ENCODE measurements at regions not wholly inside any gene's neighbourhood (a gene's known extent, or its start where the extent isn't known, plus 50 kb on each side); places are given as distances from the start of the nearest gene placed in this dataset.

DNA sequence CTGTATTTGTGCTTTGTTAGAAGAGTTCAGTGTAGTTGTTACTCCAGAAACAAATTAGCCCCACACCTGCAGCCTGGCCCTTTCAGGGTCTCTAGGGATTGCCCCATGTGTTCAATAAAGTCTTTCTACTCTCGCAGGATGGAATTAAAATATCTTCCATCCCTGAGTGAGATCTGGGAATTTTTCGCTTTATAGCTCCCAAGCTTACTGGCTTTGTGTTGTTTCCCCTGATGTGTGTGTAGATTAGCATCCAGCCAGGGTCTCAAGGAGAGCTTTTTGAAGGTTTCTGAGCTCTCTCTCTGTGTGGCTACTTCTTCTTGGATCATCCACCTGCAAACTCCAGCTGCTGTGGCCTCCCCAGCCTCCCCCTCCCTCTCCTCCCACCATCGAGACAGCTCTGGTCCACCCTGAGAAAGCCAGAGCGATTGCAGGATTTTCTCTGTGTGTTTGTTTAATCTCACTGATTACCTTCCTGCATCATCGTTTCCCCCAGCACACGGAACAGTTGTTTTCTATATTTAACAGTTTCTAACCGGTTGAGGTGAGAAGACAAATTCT, 553.5 kb downstream of the TBC1D22A start:
- ATAC-seq (ENCODE audit: low read depth) (no peak), DNase-seq (ENCODE audit: low spot score) (no peak)
- Histone ChIP-seq H3K27ac (ENCODE audit: poor library complexity, severe bottlenecking) (no peak overlapping the region), H3K9me3 (ENCODE audit: severe bottlenecking) (peaks cover 4% of the 10 kb centered on the region), H3K4me3 (ENCODE audit: severe bottlenecking) (no peak overlapping the region), H3K4me1 (ENCODE audit: insufficient read depth, poor library complexity, severe bottlenecking) (peaks cover 1% of the 10 kb centered on the region), H3K27me3 (ENCODE audit: insufficient read depth, poor library complexity, severe bottlenecking) (no peaks in the 10 kb centered on the region), H3K36me3 (ENCODE audit: low read depth) (no peaks in the 10 kb centered on the region)
- TF ChIP-seq, protein P1, sequence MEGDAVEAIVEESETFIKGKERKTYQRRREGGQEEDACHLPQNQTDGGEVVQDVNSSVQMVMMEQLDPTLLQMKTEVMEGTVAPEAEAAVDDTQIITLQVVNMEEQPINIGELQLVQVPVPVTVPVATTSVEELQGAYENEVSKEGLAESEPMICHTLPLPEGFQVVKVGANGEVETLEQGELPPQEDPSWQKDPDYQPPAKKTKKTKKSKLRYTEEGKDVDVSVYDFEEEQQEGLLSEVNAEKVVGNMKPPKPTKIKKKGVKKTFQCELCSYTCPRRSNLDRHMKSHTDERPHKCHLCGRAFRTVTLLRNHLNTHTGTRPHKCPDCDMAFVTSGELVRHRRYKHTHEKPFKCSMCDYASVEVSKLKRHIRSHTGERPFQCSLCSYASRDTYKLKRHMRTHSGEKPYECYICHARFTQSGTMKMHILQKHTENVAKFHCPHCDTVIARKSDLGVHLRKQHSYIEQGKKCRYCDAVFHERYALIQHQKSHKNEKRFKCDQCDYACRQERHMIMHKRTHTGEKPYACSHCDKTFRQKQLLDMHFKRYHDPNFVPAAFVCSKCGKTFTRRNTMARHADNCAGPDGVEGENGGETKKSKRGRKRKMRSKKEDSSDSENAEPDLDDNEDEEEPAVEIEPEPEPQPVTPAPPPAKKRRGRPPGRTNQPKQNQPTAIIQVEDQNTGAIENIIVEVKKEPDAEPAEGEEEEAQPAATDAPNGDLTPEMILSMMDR (IDR thresholded peaks at IDR 0.05; ENCODE audit: poor library complexity, severe bottlenecking) = no peak

DNA sequence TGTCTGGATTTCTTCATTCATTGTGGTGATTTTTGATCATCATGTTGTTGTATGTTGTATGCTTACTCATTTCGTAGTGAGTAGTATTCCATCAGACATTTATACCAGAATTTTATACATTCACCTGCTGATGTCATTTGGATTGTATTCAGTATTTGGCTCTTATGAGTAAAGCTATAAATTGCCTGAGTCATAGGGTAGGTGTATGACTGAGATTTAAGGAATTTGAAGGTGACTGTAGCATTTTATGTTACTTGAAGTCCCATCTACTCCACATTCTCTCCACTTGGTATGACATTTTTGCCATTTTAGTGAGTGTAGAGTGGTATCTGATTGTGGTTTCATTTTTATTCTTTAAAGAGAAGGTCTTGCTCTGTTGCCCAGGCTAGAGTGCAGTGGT, 548.2 kb downstream of the TBC1D22A start:
- Histone ChIP-seq H3K4me3 (ENCODE audit: severe bottlenecking) (no peak overlapping the region), H3K27me3 (ENCODE audit: insufficient read depth, poor library complexity, severe bottlenecking) (no peaks in the 10 kb centered on the region), H3K36me3 (ENCODE audit: low read depth) (no peaks in the 10 kb centered on the region), H3K27ac (ENCODE audit: poor library complexity, severe bottlenecking) (peak overlapping the region; percentile 45), H3K4me1 (ENCODE audit: insufficient read depth, poor library complexity, severe bottlenecking) (peaks cover 8% of the 10 kb centered on the region), H3K9me3 (ENCODE audit: severe bottlenecking) (peaks cover 4% of the 10 kb centered on the region)
- ATAC-seq (ENCODE audit: low read depth) = peak; percentile 83
- DNase-seq (ENCODE audit: low spot score) = no peak
- TF ChIP-seq, protein P1 (IDR thresholded peaks at IDR 0.05; ENCODE audit: poor library complexity, severe bottlenecking) = no peak

DNA sequence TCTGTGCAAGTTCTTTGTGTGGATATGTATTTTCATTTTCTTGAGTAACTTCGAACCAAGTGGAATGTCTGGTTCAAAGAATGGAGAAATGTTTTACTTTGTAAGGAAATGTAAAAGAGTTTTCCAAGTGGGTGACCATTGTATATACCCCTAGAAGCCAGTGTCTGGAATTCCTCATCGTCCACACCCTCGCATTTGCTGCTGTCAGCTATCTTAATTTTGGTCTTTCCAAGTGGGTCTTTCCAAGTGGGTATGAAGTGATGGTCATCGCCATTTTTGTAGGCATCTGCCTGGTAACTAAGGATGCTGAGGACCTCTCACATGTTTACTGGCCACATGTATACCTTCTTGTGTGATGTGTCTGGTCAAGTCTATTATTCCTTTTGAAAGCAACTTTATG, 547.5 kb downstream of the TBC1D22A start:
- H3K36me3 ChIP-seq (ENCODE audit: low read depth) = no peaks in the 10 kb centered on the region
- H3K9me3 ChIP-seq (ENCODE audit: severe bottlenecking) = peaks cover 4% of the 10 kb centered on the region
- no peak for DNase-seq (ENCODE audit: low spot score)
- H3K27me3 ChIP-seq (ENCODE audit: insufficient read depth, poor library complexity, severe bottlenecking) = no peaks in the 10 kb centered on the region
- peak overlapping the region; percentile 45 for H3K27ac ChIP-seq (ENCODE audit: poor library complexity, severe bottlenecking)
- H3K4me1 ChIP-seq (ENCODE audit: insufficient read depth, poor library complexity, severe bottlenecking) = peaks cover 8% of the 10 kb centered on the region
- no peak overlapping the region for H3K4me3 ChIP-seq (ENCODE audit: severe bottlenecking)
- no peak for ATAC-seq (ENCODE audit: low read depth)
- TF ChIP-seq, protein P1 (IDR thresholded peaks at IDR 0.05; ENCODE audit: poor library complexity, severe bottlenecking) = no peak

DNA sequence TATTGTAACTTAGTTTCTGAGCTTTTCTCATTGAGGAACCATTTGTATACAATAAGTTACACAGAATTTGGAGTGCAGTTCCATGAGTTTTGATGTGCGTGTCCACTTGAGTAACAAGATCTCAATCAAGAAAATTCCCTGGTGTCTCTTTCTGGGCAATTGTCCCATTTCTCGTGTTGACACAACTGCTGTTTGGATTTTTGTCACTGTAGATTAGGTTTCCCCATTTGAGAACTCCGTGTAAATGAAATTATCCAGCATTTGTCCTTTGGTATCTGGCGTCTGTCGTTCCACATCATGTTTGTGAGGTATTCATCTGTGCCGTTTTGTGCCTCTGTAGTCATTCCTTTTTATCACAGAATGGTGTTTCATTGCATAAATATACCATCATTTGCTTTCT, 547.0 kb downstream of the TBC1D22A start:
- H3K9me3 ChIP-seq (ENCODE audit: severe bottlenecking) = peaks cover 4% of the 10 kb centered on the region
- H3K4me1 ChIP-seq (ENCODE audit: insufficient read depth, poor library complexity, severe bottlenecking) = peaks cover 8% of the 10 kb centered on the region
- no peak overlapping the region for H3K4me3 ChIP-seq (ENCODE audit: severe bottlenecking)
- H3K27ac ChIP-seq (ENCODE audit: poor library complexity, severe bottlenecking) = no peak overlapping the region
- H3K27me3 ChIP-seq (ENCODE audit: insufficient read depth, poor library complexity, severe bottlenecking) = no peaks in the 10 kb centered on the region
- ATAC-seq (ENCODE audit: low read depth) = no peak
- TF ChIP-seq, protein P1 (IDR thresholded peaks at IDR 0.05; ENCODE audit: poor library complexity, severe bottlenecking) = no peak
- DNase-seq (ENCODE audit: low spot score) = no peak
- H3K36me3 ChIP-seq (ENCODE audit: low read depth) = no peaks in the 10 kb centered on the region

DNA sequence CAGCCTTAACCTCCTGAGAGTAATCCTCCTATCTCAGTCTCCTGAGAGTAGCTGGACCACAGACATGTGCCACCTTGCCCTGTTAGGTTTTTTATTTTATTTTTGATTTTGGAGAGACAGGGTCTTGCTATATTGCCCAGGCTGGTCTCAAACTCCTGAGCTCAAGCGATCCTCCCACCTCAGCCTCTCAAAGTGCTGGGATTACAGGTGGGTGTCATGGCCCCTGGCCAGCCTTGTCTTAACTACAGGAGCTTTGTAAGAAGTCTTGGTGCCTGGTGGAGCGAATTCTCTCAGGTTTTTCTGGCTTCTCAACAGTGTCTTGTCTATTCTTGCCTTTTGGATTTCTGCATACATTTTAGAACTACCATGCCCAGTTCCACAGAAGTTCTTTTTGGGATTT, 546.4 kb downstream of the TBC1D22A start:
- H3K36me3 ChIP-seq (ENCODE audit: low read depth) = no peaks in the 10 kb centered on the region
- peaks cover 4% of the 10 kb centered on the region for H3K9me3 ChIP-seq (ENCODE audit: severe bottlenecking)
- no peak overlapping the region for H3K4me3 ChIP-seq (ENCODE audit: severe bottlenecking)
- H3K4me1 ChIP-seq (ENCODE audit: insufficient read depth, poor library complexity, severe bottlenecking) = peaks cover 8% of the 10 kb centered on the region
- ATAC-seq (ENCODE audit: low read depth) = no peak
- no peak overlapping the region for H3K27ac ChIP-seq (ENCODE audit: poor library complexity, severe bottlenecking)
- DNase-seq (ENCODE audit: low spot score) = no peak
- no peaks in the 10 kb centered on the region for H3K27me3 ChIP-seq (ENCODE audit: insufficient read depth, poor library complexity, severe bottlenecking)
- TF ChIP-seq, protein P1 (IDR thresholded peaks at IDR 0.05; ENCODE audit: poor library complexity, severe bottlenecking) = no peak
